Activated naive CD8-positive, alpha-beta T cell treated with anti-CD3 and anti-CD28 coated beads, Interleukin-2, amount 10 ng/mL, durations not matched to agents 7 days and 5 days (primary cell): ENCODE measurements at regions not wholly inside any gene's neighbourhood (a gene's known extent, or its start where the extent isn't known, plus 50 kb on each side); places are given as distances from the start of the nearest gene placed in this dataset.

Experiments used
- ATAC-seq: fragments of 150-1000 bp; cut with Tn5 transposase; one replicate; pipeline ENCODE4 v1.10.0; 2021; ENCODE audit warnings: low read depth, moderate library complexity
- POLR2A ChIA-PET: fragments of 350-600 bp; sonication (Branson Sonifier 250); formaldehyde crosslinking; loops from one replicate; lab custom pipeline; 2021; ENCODE audit warnings: antibody characterized with exemption; lab: Charles Lee
- DNase-seq: peaks from one replicate; pipeline ENCODE4 v3.0.0; 2021
- H3K27ac Mint-ChIP-seq: one replicate; pipeline ENCODE4 v1.8.0; 2022; ENCODE audit warnings: mild to moderate bottlenecking, mixed read lengths
- H3K27me3 Mint-ChIP-seq: one replicate; pipeline ENCODE4 v1.8.0; 2022; ENCODE audit warnings: mild to moderate bottlenecking, moderate library complexity, mixed read lengths
- H3K36me3 Mint-ChIP-seq: one replicate; pipeline ENCODE4 v1.8.0; 2021; ENCODE audit warnings: mild to moderate bottlenecking, mixed read lengths
- H3K4me1 Mint-ChIP-seq: one replicate; pipeline ENCODE4 v1.8.0; 2021; ENCODE audit warnings: mixed read lengths
- H3K4me3 Mint-ChIP-seq: one replicate; pipeline ENCODE4 v1.8.0; 2022; ENCODE audit warnings: mild to moderate bottlenecking, moderate library complexity, mixed read lengths
- H3K9me3 Mint-ChIP-seq: one replicate; pipeline ENCODE4 v1.8.0; 2021; ENCODE audit warnings: mixed read lengths

DNA sequence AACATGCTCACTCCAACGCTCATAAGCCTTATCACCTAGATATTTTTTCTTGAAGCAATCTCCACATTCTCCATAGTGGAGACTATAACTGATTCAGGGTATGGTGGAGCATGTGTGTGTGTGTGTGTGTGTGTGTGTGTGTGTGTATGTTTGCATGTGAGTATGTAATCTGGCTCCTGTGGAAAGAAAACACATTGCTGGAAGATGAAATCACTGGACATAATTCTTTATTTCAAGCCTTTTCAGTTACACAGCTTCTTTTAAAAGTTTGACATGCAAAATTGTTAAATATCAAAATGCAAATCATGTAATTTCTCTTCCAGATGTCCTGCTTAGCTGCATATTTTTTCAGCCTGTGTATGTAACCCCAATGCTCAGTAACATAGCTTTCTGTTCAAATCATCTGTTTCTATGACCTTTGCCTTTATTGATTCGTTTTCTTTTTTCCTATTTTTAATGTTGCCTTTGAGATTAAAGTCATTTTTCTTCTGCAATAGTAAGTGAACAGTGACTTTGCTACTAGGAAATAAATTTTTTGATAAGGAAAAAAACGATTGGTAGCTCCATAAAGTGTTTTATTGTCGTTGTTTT is 80.5 kb upstream of the BTG1 start:
- H3K4me1 Mint-ChIP-seq: peaks cover 2% of the 10 kb centered on the region
- no peaks in the 10 kb centered on the region for H3K36me3 Mint-ChIP-seq
- DNase-seq: no peak
- H3K4me3 Mint-ChIP-seq: no peak overlapping the region
- POLR2A ChIA-PET: no interaction called here
- no peak for ATAC-seq
- no peaks in the 10 kb centered on the region for H3K27me3 Mint-ChIP-seq
- no peak overlapping the region for H3K27ac Mint-ChIP-seq
- no peaks in the 10 kb centered on the region for H3K9me3 Mint-ChIP-seq

DNA sequence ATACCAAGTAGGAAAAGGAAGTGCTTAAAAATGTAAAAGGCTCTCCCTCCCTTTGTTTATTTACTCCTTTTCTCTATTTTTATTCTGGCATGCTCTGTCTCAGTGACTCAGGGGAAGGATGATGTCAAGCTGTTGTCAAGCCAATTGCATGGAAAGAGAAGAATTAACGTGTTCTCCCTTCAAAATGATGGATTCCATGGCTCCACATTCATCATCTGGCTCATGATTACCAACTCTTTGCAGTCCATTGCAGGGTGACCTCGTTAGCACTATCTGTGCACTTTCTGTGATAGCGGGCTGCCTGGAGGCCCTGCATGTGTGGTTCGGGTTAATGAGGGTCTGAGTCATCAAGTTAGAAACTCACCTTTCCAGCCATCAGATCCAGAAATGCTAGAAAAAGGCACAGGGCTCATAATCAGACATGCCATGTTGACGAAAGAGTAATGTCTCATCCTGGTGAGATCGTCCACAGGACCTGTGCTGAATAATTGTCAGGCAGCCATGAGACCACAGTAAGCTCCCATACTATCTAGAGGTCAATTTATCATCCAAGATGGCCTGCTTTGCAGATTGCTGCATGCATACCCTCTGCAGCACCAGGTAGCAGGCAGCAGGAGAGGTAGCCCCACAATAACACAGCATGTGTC is 79.2 kb upstream of the BTG1 start:
- DNase-seq (no peak), ATAC-seq (no peak)
- no peak overlapping the region for H3K4me3 Mint-ChIP-seq
- H3K27me3 Mint-ChIP-seq: no peaks in the 10 kb centered on the region
- POLR2A ChIA-PET: no interaction called here
- peaks cover 5% of the 10 kb centered on the region for H3K36me3 Mint-ChIP-seq
- no peak overlapping the region for H3K27ac Mint-ChIP-seq
- H3K4me1 Mint-ChIP-seq: peaks cover 2% of the 10 kb centered on the region
- H3K9me3 Mint-ChIP-seq: peaks cover 4% of the 10 kb centered on the region

DNA sequence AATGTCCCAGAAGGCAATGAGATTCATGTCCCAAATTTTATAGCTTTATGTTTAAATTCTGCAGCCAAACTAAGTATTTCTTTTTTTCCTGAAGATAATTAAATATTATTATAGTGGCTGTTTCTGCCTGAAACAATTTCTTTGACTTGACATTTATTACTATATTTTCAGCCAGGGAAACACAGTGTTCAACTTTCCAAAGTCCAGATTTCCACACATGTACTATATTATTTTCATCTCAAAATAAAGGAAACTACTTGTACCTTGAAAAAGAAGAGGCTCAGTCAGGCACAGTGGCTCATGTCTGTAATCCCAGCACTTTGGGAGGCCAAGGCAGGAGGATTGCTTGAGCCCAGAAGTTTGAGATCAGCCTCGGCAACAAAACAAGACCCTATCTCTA is 77.8 kb upstream of the BTG1 start:
- no peaks in the 10 kb centered on the region for H3K27me3 Mint-ChIP-seq
- POLR2A ChIA-PET: no interaction called here
- H3K9me3 Mint-ChIP-seq: peaks cover 9% of the 10 kb centered on the region
- DNase-seq (no peak), ATAC-seq (no peak)
- H3K4me1 Mint-ChIP-seq: peaks cover 6% of the 10 kb centered on the region
- H3K27ac Mint-ChIP-seq: no peak overlapping the region
- no peak overlapping the region for H3K4me3 Mint-ChIP-seq
- peaks cover 8% of the 10 kb centered on the region for H3K36me3 Mint-ChIP-seq

DNA sequence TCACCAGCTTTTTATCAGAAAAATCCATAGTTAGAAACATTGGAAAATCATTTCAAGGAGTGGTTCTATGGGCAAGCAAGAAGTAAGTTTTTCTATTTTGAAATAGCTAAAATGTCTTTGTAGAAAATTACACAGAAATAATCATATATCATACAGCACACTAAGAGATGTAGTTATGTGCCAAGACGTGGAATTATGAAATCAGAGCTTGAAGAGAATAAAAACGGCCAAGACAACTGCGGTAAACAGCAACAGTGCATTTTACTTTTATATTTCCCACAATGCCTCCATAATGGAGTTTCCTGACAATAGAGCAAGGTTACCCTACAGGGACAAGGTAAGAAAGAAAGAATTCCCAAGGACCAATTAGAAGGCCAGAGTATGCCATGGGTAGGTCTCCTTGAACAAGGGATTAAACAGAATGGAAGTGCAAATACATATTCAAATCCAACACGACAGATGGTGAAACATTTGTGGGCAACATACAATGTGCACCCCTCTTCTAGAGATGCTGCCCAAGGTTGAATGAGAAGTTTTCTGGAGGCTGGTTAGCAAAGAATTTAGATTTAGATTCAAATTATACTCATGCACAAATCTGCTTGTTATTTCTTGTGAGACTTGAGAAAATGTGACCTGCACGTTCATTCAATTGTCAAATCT is 76.1 kb upstream of the BTG1 start:
- POLR2A ChIA-PET: no interaction called here
- Mint-ChIP-seq H3K4me1 (peaks cover 6% of the 10 kb centered on the region), H3K9me3 (peaks cover 9% of the 10 kb centered on the region), H3K27ac (no peak overlapping the region), H3K36me3 (peaks cover 10% of the 10 kb centered on the region), H3K27me3 (no peaks in the 10 kb centered on the region), H3K4me3 (no peak overlapping the region)
- DNase-seq: no peak
- ATAC-seq: no peak

DNA sequence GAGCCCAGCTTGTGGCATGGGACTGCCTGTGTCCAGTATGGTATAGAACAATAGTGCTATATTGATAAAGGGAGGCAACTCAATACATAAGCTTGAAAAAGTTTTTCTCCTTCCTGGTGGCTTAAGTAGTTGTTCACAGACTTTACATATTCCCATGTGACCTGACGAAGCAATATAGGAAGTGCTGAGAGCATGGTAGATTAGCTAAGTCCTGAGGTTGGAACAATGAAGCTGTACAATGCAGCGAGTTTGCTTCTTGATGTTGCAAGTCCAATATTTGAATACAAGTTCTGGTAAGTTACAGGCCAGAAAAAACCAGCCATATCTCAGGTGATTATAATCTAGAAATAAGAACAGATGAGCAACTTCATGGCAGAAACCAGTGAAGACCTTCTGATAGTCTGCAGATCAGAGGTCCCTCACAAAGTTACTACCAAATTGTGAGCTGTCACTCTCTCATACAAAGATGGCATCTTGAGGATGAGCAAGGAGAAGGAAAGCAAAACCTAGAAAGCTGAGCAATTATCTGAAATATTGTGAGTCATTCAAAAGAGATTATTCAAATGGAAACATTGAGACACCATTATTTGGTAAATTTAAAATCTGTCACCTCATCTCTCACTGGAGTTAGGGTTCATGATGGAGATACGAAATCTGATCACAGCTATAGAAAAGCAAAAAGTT is 72.9 kb upstream of the BTG1 start:
- peaks cover 13% of the 10 kb centered on the region for H3K36me3 Mint-ChIP-seq
- H3K4me1 Mint-ChIP-seq: peaks cover 6% of the 10 kb centered on the region
- H3K9me3 Mint-ChIP-seq: peaks cover 14% of the 10 kb centered on the region
- H3K27ac Mint-ChIP-seq: no peak overlapping the region
- no peak overlapping the region for H3K4me3 Mint-ChIP-seq
- ATAC-seq (no peak), DNase-seq (no peak)
- POLR2A ChIA-PET: interaction anchor here (1.2 kb wide), 2 partner anchors 12 to 73 kb away, joined by 3 to 7 read pairs; partner anchors contain the start of gene BTG1
- no peaks in the 10 kb centered on the region for H3K27me3 Mint-ChIP-seq

DNA sequence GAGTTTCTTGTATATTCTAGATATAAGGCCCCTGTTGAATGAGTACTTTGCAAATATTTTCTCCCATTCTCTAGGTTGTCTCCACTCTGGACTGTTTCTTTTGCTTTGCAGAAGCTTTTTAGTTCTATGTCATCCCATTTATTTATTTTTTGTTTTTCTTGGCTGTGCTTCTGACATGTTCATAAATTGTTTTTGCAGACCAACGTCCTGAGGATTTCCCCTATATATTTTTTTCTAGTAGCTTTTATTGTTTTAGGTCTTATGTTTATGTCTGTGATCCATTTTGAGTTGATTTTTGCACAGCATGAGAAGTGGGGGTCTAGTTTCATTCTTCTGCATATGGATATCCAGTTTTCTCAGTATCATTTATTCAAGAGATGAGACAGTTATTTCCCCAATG is 70.4 kb upstream of the BTG1 start:
- Mint-ChIP-seq H3K27ac (no peak overlapping the region), H3K27me3 (no peaks in the 10 kb centered on the region), H3K36me3 (peaks cover 19% of the 10 kb centered on the region), H3K4me3 (no peak overlapping the region), H3K4me1 (peaks cover 10% of the 10 kb centered on the region), H3K9me3 (peaks cover 19% of the 10 kb centered on the region)
- POLR2A ChIA-PET: interaction anchor here (0.8 to 1.0 kb wide), 2 partner anchors 70 to 182 kb away, joined by 3 read pairs; partner anchors contain the start of gene BTG1
- ATAC-seq (no peak), DNase-seq (no peak)

DNA sequence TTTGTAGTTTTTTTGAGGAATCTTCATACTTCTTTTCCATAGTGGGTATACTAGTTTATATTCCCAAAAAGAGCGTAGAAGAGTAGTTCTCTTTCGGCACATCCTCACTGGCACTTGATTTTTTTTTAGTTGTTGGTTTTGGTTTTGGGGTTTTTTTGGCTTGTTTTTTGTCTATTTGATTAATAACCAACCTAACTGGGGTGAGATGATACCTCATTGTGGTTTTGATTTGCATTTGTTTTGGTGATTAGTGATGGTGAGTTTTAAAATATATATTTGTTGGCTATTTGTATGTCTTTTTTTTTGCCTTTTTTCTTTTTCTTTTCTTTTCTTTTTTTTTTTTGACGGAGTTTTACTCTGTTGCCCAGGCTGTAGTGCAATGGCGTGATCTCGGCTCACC is 69.7 kb upstream of the BTG1 start:
- H3K27me3 Mint-ChIP-seq: no peaks in the 10 kb centered on the region
- ATAC-seq (no peak), DNase-seq (no peak)
- POLR2A ChIA-PET: interaction anchor here (1.0 to 3.8 kb wide), 2 partner anchors 71 to 183 kb away, joined by 3 to 27 read pairs; partner anchors contain the start of gene BTG1
- H3K36me3 Mint-ChIP-seq: peaks cover 18% of the 10 kb centered on the region
- H3K9me3 Mint-ChIP-seq: peaks cover 18% of the 10 kb centered on the region
- peaks cover 11% of the 10 kb centered on the region for H3K4me1 Mint-ChIP-seq
- no peak overlapping the region for H3K27ac Mint-ChIP-seq
- no peak overlapping the region for H3K4me3 Mint-ChIP-seq

DNA sequence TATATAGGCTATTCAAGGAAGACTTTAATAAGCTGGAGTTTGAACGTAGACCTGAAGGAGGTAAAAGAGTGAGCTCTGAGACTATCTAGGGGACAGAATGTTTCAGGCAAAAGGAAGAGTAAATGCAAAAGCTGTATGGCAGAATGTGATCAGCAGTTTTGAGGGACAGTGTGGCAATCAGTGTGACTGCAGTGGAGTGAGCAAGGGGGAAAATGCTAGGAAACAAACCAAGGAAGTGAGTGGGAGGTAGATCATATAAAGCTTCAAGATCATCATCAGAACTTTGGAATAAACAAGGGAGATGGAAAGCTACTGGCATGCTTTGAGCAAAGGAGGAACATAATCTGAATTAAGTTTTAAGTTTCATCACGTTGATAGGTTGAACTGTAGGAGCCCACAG is 67.5 kb upstream of the BTG1 start:
- no peak for ATAC-seq
- peaks cover 10% of the 10 kb centered on the region for H3K9me3 Mint-ChIP-seq
- H3K27me3 Mint-ChIP-seq: no peaks in the 10 kb centered on the region
- no peak for DNase-seq
- no peak overlapping the region for H3K4me3 Mint-ChIP-seq
- peaks cover 17% of the 10 kb centered on the region for H3K36me3 Mint-ChIP-seq
- POLR2A ChIA-PET: interaction anchor here (3.8 kb wide), 1 partner anchor 68 kb away, joined by 27 read pairs; the partner anchor contains the start of gene BTG1
- peaks cover 23% of the 10 kb centered on the region for H3K4me1 Mint-ChIP-seq
- no peak overlapping the region for H3K27ac Mint-ChIP-seq

DNA sequence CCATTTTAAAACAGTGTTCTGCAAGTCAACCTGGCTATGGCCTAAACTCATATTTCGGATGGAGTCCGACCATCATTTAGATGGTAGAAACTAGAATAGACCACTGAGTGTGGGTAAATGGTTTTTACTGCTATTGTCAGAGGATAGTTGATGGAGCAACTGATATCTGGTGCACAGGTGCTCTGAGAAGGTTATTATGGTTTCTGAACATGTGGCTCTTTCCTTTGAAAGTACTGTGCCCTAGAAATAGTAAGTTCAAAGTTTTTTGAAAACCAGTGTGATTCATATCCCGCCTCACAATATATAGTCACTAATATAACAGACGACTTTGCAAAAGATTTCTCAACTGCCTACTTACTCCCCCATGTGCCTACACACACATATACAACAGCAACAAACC is 64.4 kb upstream of the BTG1 start:
- peak overlapping the region; percentile 97 for H3K27ac Mint-ChIP-seq
- ATAC-seq: peak; percentile 79
- no peak for DNase-seq
- peak overlapping the region; percentile 74 for H3K4me3 Mint-ChIP-seq
- peaks cover 35% of the 10 kb centered on the region for H3K4me1 Mint-ChIP-seq
- H3K9me3 Mint-ChIP-seq: peaks cover 14% of the 10 kb centered on the region
- POLR2A ChIA-PET: interaction anchor here (0.9 to 6.8 kb wide), 3 partner anchors 66 to 195 kb away, joined by 6 to 148 read pairs (median 17); partner anchors contain the start of gene BTG1
- no peaks in the 10 kb centered on the region for H3K27me3 Mint-ChIP-seq
- H3K36me3 Mint-ChIP-seq: peaks cover 26% of the 10 kb centered on the region

DNA sequence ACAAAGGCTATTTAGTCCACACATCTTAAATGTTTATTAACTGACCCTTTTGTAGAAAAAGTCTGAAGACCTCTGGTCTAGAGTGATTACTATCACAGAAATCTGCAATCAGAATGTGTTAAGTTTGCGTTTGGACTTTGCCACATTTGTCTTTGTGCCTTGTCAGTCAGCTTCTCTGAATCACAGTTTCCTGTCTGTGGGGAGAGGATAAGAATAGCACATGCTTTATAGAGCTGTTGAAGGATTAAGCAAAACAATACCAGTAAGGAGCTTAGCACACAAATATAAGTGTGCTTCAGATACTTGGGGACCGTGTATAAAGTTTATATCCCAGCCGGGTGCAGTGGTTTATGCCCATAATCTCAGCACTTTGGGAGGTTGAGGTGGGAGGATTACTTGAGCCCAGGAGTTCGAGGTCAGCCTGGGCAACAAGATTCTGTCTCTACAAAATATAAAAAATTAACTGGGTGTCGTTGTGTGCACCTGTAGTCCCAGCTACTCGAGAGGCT is 63.0 kb upstream of the BTG1 start:
- peaks cover 10% of the 10 kb centered on the region for H3K9me3 Mint-ChIP-seq

DNA sequence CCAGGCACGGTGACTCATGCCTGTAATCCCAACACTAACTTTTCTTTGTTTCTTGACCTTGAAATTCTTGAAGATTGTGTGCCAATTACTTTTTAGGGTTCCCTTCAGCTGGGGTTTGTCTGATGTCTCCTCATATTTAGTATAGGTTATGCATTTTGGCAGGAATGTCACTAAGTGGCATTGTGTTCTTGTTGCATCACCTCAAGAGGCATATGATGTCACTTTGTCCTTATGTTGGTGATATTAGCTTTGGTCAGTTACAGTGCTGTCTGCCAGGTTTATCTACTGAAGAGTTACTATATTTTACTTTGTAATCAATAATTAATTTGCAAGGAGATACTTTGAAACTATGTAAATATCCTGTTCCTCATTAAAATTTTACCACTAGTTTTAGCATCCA is 61.0 kb upstream of the BTG1 start:
- Mint-ChIP-seq H3K36me3 (peaks cover 25% of the 10 kb centered on the region), H3K27ac (no peak overlapping the region), H3K9me3 (peaks cover 8% of the 10 kb centered on the region), H3K27me3 (no peaks in the 10 kb centered on the region), H3K4me1 (peaks cover 31% of the 10 kb centered on the region), H3K4me3 (no peak overlapping the region)
- ATAC-seq (no peak), DNase-seq (no peak)
- POLR2A ChIA-PET: interaction anchor here (1.4 to 6.8 kb wide), 2 partner anchors 12 to 62 kb away, joined by 3 to 148 read pairs; partner anchors contain the start of gene BTG1

More for the DNA sequence above, 63.0 kb upstream of the BTG1 start:
- Mint-ChIP-seq H3K27me3 (no peaks in the 10 kb centered on the region), H3K4me1 (peaks cover 35% of the 10 kb centered on the region), H3K27ac (peak overlapping the region; percentile 97), H3K36me3 (peaks cover 29% of the 10 kb centered on the region), H3K4me3 (peak overlapping the region; percentile 59)
- DNase-seq (peak; percentile 40), ATAC-seq (peak; percentile 84)
- POLR2A ChIA-PET: interaction anchor here (0.6 to 6.8 kb wide), 8 partner anchors 14 to 199 kb away, joined by 3 to 148 read pairs (median 5); partner anchors contain the start of gene BTG1

DNA sequence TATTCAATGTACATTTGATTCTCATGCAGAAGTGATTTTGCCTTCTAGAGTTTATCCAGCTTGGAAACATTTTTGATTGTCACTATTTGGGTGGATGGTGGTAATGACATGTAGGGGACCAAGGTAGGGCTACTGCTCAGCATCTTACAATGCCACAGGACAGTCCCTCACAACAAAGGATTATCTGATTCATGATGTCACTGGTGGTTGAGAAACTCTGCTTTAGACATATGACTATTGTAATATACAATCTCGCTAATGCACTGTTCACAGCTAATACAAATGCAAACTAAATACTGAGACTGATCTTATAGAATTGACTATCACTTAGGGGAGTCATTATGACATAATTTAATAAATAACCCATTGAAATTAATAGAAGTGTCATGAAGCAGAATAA is 60.4 kb upstream of the BTG1 start:
- peaks cover 31% of the 10 kb centered on the region for H3K4me1 Mint-ChIP-seq
- H3K27me3 Mint-ChIP-seq: no peaks in the 10 kb centered on the region
- POLR2A ChIA-PET: interaction anchor here (1.4 to 6.8 kb wide), 2 partner anchors 12 to 62 kb away, joined by 3 to 148 read pairs; partner anchors contain the start of gene BTG1
- ATAC-seq: no peak
- H3K27ac Mint-ChIP-seq: no peak overlapping the region
- peaks cover 6% of the 10 kb centered on the region for H3K9me3 Mint-ChIP-seq
- DNase-seq: no peak
- H3K36me3 Mint-ChIP-seq: peaks cover 25% of the 10 kb centered on the region
- no peak overlapping the region for H3K4me3 Mint-ChIP-seq
